ENCODE measurements at regions not wholly inside any gene's neighbourhood (a gene's known extent, or its start where the extent isn't known, plus 50 kb on each side); places are given as distances from the start of the nearest gene placed in this dataset.

DNA sequence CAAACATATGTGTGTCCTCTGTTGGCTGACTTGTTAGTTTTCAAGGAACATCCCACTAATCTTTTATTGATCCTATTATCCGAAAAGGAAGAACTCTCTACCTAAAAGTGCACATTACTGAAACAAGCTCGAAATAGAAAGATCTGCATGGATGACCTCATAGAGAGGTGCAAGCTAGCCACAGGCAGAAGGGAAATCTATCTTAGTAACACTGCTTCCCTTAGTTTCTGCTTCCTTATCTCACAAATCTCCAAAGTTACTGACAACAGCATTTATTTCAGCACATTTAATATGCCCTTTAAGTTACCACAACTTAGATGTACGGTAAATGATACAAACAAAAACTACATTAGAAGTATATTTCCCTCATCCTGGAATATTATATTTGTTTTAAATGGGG is 285.1 kb upstream of the CCDC54 start:
- no peak overlapping the region for H3K9ac ChIP-seq (ENCODE audit: low read depth in 1 of 2, low read length in 2 of 2)
- no peak overlapping the region for H3K27ac ChIP-seq (ENCODE audit: low read depth in 1 of 2, low read length in 2 of 2)
- no peak overlapping the region for H3K4me3 ChIP-seq (ENCODE audit: low read depth in 1 of 3, low read length in 3 of 3)
- no peaks in the 10 kb centered on the region for H3K4me1 ChIP-seq (ENCODE audit: control insufficient read depth in 4 of 4, insufficient read depth in 4 of 4, low read length in 3 of 4)
- H3K27me3 ChIP-seq (ENCODE audit: control insufficient read depth in 4 of 4, insufficient read depth in 4 of 4, low read length in 3 of 4) = no peaks in the 10 kb centered on the region
- DNase-seq (ENCODE audit: low spot score) = no peak
- WGBS = 67% methylated on average over 3 of the region's 3 CpGs
- H3K9me3 ChIP-seq (ENCODE audit: control insufficient read depth in 4 of 4, low read length in 3 of 4) = no peaks in the 10 kb centered on the region
- H3K36me3 ChIP-seq (ENCODE audit: control insufficient read depth in 4 of 4, insufficient read depth in 3 of 4, low read depth in 1 of 4, low read length in 3 of 4) = no peaks in the 10 kb centered on the region
- TF ChIP-seq GABPA (IDR thresholded peaks at IDR 0.05 in 1 of 2, conservative IDR thresholded peaks at IDR 0.05 in 1 of 2) (no peak), RAD21 (IDR thresholded peaks at IDR 0.05) (no peak), RXRA (IDR thresholded peaks at IDR 0.05) (no peak), YY1 (IDR thresholded peaks at IDR 0.05) (no peak), FOXA1 (IDR thresholded peaks at IDR 0.05) (no peak)
- TF ChIP-seq, protein P1, sequence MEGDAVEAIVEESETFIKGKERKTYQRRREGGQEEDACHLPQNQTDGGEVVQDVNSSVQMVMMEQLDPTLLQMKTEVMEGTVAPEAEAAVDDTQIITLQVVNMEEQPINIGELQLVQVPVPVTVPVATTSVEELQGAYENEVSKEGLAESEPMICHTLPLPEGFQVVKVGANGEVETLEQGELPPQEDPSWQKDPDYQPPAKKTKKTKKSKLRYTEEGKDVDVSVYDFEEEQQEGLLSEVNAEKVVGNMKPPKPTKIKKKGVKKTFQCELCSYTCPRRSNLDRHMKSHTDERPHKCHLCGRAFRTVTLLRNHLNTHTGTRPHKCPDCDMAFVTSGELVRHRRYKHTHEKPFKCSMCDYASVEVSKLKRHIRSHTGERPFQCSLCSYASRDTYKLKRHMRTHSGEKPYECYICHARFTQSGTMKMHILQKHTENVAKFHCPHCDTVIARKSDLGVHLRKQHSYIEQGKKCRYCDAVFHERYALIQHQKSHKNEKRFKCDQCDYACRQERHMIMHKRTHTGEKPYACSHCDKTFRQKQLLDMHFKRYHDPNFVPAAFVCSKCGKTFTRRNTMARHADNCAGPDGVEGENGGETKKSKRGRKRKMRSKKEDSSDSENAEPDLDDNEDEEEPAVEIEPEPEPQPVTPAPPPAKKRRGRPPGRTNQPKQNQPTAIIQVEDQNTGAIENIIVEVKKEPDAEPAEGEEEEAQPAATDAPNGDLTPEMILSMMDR (IDR thresholded peaks at IDR 0.05; ENCODE audit: low read depth, low read length, missing input control) = no peak
- TF ChIP-seq, protein P2, sequence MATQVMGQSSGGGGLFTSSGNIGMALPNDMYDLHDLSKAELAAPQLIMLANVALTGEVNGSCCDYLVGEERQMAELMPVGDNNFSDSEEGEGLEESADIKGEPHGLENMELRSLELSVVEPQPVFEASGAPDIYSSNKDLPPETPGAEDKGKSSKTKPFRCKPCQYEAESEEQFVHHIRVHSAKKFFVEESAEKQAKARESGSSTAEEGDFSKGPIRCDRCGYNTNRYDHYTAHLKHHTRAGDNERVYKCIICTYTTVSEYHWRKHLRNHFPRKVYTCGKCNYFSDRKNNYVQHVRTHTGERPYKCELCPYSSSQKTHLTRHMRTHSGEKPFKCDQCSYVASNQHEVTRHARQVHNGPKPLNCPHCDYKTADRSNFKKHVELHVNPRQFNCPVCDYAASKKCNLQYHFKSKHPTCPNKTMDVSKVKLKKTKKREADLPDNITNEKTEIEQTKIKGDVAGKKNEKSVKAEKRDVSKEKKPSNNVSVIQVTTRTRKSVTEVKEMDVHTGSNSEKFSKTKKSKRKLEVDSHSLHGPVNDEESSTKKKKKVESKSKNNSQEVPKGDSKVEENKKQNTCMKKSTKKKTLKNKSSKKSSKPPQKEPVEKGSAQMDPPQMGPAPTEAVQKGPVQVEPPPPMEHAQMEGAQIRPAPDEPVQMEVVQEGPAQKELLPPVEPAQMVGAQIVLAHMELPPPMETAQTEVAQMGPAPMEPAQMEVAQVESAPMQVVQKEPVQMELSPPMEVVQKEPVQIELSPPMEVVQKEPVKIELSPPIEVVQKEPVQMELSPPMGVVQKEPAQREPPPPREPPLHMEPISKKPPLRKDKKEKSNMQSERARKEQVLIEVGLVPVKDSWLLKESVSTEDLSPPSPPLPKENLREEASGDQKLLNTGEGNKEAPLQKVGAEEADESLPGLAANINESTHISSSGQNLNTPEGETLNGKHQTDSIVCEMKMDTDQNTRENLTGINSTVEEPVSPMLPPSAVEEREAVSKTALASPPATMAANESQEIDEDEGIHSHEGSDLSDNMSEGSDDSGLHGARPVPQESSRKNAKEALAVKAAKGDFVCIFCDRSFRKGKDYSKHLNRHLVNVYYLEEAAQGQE (IDR thresholded peaks at IDR 0.05) = no peak
- TF ChIP-seq, protein P3, sequence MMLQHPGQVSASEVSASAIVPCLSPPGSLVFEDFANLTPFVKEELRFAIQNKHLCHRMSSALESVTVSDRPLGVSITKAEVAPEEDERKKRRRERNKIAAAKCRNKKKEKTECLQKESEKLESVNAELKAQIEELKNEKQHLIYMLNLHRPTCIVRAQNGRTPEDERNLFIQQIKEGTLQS (IDR thresholded peaks at IDR 0.05) = no peak
- TF ChIP-seq, protein P4, sequence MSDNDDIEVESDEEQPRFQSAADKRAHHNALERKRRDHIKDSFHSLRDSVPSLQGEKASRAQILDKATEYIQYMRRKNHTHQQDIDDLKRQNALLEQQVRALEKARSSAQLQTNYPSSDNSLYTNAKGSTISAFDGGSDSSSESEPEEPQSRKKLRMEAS (IDR thresholded peaks at IDR 0.05) = no peak
- TF ChIP-seq, protein P5, sequence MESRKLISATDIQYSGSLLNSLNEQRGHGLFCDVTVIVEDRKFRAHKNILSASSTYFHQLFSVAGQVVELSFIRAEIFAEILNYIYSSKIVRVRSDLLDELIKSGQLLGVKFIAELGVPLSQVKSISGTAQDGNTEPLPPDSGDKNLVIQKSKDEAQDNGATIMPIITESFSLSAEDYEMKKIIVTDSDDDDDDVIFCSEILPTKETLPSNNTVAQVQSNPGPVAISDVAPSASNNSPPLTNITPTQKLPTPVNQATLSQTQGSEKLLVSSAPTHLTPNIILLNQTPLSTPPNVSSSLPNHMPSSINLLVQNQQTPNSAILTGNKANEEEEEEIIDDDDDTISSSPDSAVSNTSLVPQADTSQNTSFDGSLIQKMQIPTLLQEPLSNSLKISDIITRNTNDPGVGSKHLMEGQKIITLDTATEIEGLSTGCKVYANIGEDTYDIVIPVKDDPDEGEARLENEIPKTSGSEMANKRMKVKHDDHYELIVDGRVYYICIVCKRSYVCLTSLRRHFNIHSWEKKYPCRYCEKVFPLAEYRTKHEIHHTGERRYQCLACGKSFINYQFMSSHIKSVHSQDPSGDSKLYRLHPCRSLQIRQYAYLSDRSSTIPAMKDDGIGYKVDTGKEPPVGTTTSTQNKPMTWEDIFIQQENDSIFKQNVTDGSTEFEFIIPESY (IDR thresholded peaks at IDR 0.05) = no peak

DNA sequence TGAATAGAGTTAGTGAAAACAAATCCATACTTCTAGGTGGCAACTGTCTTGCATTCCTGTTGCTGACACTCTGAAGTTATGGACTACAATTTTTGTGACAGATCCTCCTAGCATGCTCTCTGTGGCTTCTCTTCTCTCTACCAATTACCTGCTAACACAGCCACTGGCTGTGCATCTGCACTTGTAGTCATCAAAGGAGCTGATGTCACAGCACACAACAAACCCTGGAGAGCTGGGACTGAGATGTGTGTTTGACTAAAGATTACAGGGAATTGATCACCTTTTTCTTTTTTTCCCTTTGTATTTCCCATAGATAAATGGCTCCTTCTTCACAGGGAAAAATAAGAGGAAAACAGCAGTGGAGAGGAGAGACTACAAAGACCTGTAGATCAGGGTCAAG is 278.4 kb upstream of the CCDC54 start:
- H3K27ac ChIP-seq (ENCODE audit: low read depth in 1 of 2, low read length in 2 of 2) = no peak overlapping the region
- no peaks in the 10 kb centered on the region for H3K4me1 ChIP-seq (ENCODE audit: control insufficient read depth in 4 of 4, insufficient read depth in 4 of 4, low read length in 3 of 4)
- no peaks in the 10 kb centered on the region for H3K27me3 ChIP-seq (ENCODE audit: control insufficient read depth in 4 of 4, insufficient read depth in 4 of 4, low read length in 3 of 4)
- H3K9me3 ChIP-seq (ENCODE audit: control insufficient read depth in 4 of 4, low read length in 3 of 4) = no peaks in the 10 kb centered on the region
- DNase-seq (ENCODE audit: low spot score) = no peak
- no peak overlapping the region for H3K9ac ChIP-seq (ENCODE audit: low read depth in 1 of 2, low read length in 2 of 2)
- H3K4me3 ChIP-seq (ENCODE audit: low read depth in 1 of 3, low read length in 3 of 3) = no peak overlapping the region
- H3K36me3 ChIP-seq (ENCODE audit: control insufficient read depth in 4 of 4, insufficient read depth in 3 of 4, low read depth in 1 of 4, low read length in 3 of 4) = no peaks in the 10 kb centered on the region
- TF ChIP-seq GABPA (IDR thresholded peaks at IDR 0.05 in 1 of 2, conservative IDR thresholded peaks at IDR 0.05 in 1 of 2) (no peak), RAD21 (IDR thresholded peaks at IDR 0.05) (no peak), RXRA (IDR thresholded peaks at IDR 0.05) (no peak), JUND (IDR thresholded peaks at IDR 0.05) (no peak), TAF1 (conservative IDR thresholded peaks at IDR 0.05) (no peak), SP1 (IDR thresholded peaks at IDR 0.05) (no peak), EGR1 (IDR thresholded peaks at IDR 0.05; ENCODE audit: low read depth in 2 of 2) (no peak), HNF4G (IDR thresholded peaks at IDR 0.05) (no peak), HNF4A (conservative IDR thresholded peaks at IDR 0.05) (no peak), NR2F2 (IDR thresholded peaks at IDR 0.05) (no peak)
- TF ChIP-seq, protein P4 (IDR thresholded peaks at IDR 0.05) = no peak
- TF ChIP-seq, protein P3 (IDR thresholded peaks at IDR 0.05) = no peak
- TF ChIP-seq, protein P2 (IDR thresholded peaks at IDR 0.05) = no peak
- TF ChIP-seq, protein P1 (IDR thresholded peaks at IDR 0.05; ENCODE audit: low read depth, low read length, missing input control) = no peak

All from liver (tissue), 8 donors.